GM20000 (cell line): ENCODE measurements at regions not wholly inside any gene's neighbourhood (a gene's known extent, or its start where the extent isn't known, plus 50 kb on each side); places are given as distances from the start of the nearest gene placed in this dataset.
"Not testable (repeated sequence)": the region's sequence is repeated elsewhere in the genome, so short reads cannot be mapped to it uniquely, and the experiment has no call there.

ENCODE experiments used
- DNase-seq: peaks from one replicate; pipeline ENCODE4 v3.0.0; 2012; ENCODE audit warnings: low spot score
- CTCF ChIP-seq: IDR thresholded peaks from 2 replicates; pipeline ENCODE4 v1.5.1; 2012; ENCODE audit warnings: mild to moderate bottlenecking, control low read depth; ENCODE audit errors: extremely low read depth, missing control alignments

- TF ChIP-seq CTCF = no peak
- DNase-seq = no peak
Observed at GRCh38 chr11:29623144-29623722, 393.6 kb downstream of the KCNA4 start.

- no peak for TF ChIP-seq CTCF
- DNase-seq = no peak
Observed at GRCh38 chr11:29616611-29617010, 400.2 kb downstream of the KCNA4 start.

- DNase-seq = no peak
Observed at GRCh38 chr11:29612423-29612822, 404.4 kb downstream of the KCNA4 start.

GRCh38 chr11:29606330-29607031, 410.3 kb downstream of the KCNA4 start:
- DNase-seq = no peak
- no peak for TF ChIP-seq CTCF

More at GRCh38 chr11:29612423-29612822, 404.4 kb downstream of the KCNA4 start:
- TF ChIP-seq CTCF = no peak

GRCh38 chr11:29600151-29600575, 416.7 kb downstream of the KCNA4 start:
- DNase-seq = not testable (repeated sequence)

GRCh38 chr11:29584342-29584741, 432.5 kb downstream of the KCNA4 start:
- no peak for TF ChIP-seq CTCF
- no peak for DNase-seq

- TF ChIP-seq CTCF = no peak
- no peak for DNase-seq
Observed at GRCh38 chr11:29578806-29579205, 438.0 kb downstream of the KCNA4 start.

- DNase-seq = no peak
- TF ChIP-seq CTCF = no peak
Observed at GRCh38 chr11:29564486-29564885, 452.3 kb downstream of the KCNA4 start.
